ENCODE measurements at regions not wholly inside any gene's neighbourhood (a gene's known extent, or its start where the extent isn't known, plus 50 kb on each side); places are given as distances from the start of the nearest gene placed in this dataset.

DNA sequence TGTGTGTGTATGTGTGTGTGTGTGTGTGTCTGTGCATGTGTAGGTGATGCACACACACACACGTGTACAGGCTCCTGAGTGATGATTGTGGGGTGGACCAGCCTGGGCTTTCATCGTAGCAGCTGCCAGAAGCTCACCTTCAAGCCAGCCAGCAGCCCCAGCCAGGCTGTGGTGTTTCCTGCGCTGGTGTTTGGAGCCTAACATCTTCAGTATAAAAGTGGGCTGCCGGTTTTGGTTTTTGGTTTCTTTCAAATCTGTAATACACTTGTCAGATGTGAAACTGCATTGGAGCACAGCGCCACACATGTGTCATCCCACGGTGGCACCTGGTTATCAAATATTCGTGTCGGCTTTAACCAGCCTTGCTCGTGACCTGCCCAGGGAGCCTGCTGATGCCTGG is 114.2 kb downstream of the OLFM1 start:
- TF ChIP-seq POLR2A (IDR thresholded peaks at IDR 0.05) (no peak), CTCF (IDR thresholded peaks at IDR 0.05 in 4 of 5, conservative IDR thresholded peaks at IDR 0.05 in 1 of 5) (no peak)

All from gastrocnemius medialis (tissue), 4 donors.